Astrocyte (in vitro differentiated cells and primary cell): ENCODE measurements at regions not wholly inside any gene's neighbourhood (a gene's known extent, or its start where the extent isn't known, plus 50 kb on each side); places are given as distances from the start of the nearest gene placed in this dataset.

Experiments used
- DNase-seq: peaks from one replicate; pipeline ENCODE4 v3.0.0-alpha.2; 2010; ENCODE audit warnings: low read depth
- FAIRE-seq: peaks from 2 replicates; lab custom pipeline; 2011; peaks lifted over from hg19 to GRCh38; lab: Jason Lieb, UNC
- H2AFZ ChIP-seq: 2 replicates; pipeline ENCODE4 v1.6.0; 2012; ENCODE audit warnings: low read depth, low read length, inconsistent platforms
- H3K27ac ChIP-seq: 2 replicates; pipeline ENCODE4 v1.5.1; 2011; ENCODE audit warnings: low read depth, low read length, inconsistent platforms
- H3K27me3 ChIP-seq: 2 replicates; pipeline ENCODE4 v1.6.0; 2011; ENCODE audit warnings: low read length, inconsistent platforms; ENCODE audit not compliant: insufficient read depth
- H3K36me3 ChIP-seq: 2 replicates; pipeline ENCODE4 v1.5.1; 2011; ENCODE audit warnings: low read length, inconsistent platforms; ENCODE audit not compliant: insufficient read depth
- H3K4me1 ChIP-seq: 2 replicates; pipeline ENCODE4 v1.5.1; 2011; ENCODE audit warnings: low read length, inconsistent platforms; ENCODE audit not compliant: insufficient read depth
- H3K4me2 ChIP-seq: 2 replicates; pipeline ENCODE4 v1.6.0; 2012; ENCODE audit warnings: low read length, inconsistent platforms
- H3K4me3 ChIP-seq: 2 replicates; pipeline ENCODE4 v1.5.1; 2011; ENCODE audit warnings: low read depth, mild to moderate bottlenecking, low read length, inconsistent platforms; ENCODE audit not compliant: insufficient read depth
- H3K79me2 ChIP-seq: 2 replicates; pipeline ENCODE4 v1.6.0; 2012; ENCODE audit warnings: mild to moderate bottlenecking, low read length, inconsistent platforms; ENCODE audit not compliant: insufficient read depth
- H3K9ac ChIP-seq: 2 replicates; pipeline ENCODE4 v1.6.0; 2012; ENCODE audit warnings: mild to moderate bottlenecking, low read length, inconsistent platforms
- H3K9me3 ChIP-seq: 2 replicates; pipeline ENCODE4 v1.5.1; 2012; ENCODE audit warnings: low read depth, mild to moderate bottlenecking, low read length, inconsistent platforms; ENCODE audit not compliant: insufficient read depth
- H4K20me1 ChIP-seq: 2 replicates; pipeline ENCODE4 v1.6.0; 2012; ENCODE audit warnings: low read length, inconsistent platforms; ENCODE audit not compliant: insufficient read depth
- H3K27ac Mint-ChIP-seq: one replicate; pipeline ENCODE4 v1.8.0; 2021; ENCODE audit warnings: mild to moderate bottlenecking, mixed read lengths; ENCODE audit not compliant: unreplicated experiment
- H3K27me3 Mint-ChIP-seq: one replicate; pipeline ENCODE4 v1.8.0; 2021; ENCODE audit warnings: low read depth, mixed read lengths; ENCODE audit not compliant: unreplicated experiment
- H3K36me3 Mint-ChIP-seq: one replicate; pipeline ENCODE4 v1.8.0; 2021; ENCODE audit warnings: low read depth, mixed read lengths; ENCODE audit not compliant: unreplicated experiment
- H3K4me1 Mint-ChIP-seq: one replicate; pipeline ENCODE4 v1.8.0; 2021; ENCODE audit warnings: low read depth, mixed read lengths; ENCODE audit not compliant: unreplicated experiment
- H3K4me3 Mint-ChIP-seq: one replicate; pipeline ENCODE4 v1.8.0; 2021; ENCODE audit warnings: mild to moderate bottlenecking, moderate library complexity, mixed read lengths; ENCODE audit not compliant: unreplicated experiment
- H3K9me3 Mint-ChIP-seq: one replicate; pipeline ENCODE4 v1.8.0; 2021; ENCODE audit warnings: mild to moderate bottlenecking, mixed read lengths; ENCODE audit not compliant: unreplicated experiment
- EZH2 ChIP-seq: IDR thresholded peaks from 2 replicates; pipeline ENCODE4 v1.6.1; 2012; ENCODE audit warnings: mild to moderate bottlenecking, low read length, inconsistent platforms; ENCODE audit not compliant: insufficient read depth
- TF ChIP-seq, protein P1 (sequence below): IDR thresholded peaks from 2 replicates; pipeline ENCODE4 v1.5.1; 2011; ENCODE audit warnings: low read depth, mild to moderate bottlenecking, inconsistent platforms, low read length, moderate library complexity; ENCODE audit not compliant: insufficient read depth

DNA sequence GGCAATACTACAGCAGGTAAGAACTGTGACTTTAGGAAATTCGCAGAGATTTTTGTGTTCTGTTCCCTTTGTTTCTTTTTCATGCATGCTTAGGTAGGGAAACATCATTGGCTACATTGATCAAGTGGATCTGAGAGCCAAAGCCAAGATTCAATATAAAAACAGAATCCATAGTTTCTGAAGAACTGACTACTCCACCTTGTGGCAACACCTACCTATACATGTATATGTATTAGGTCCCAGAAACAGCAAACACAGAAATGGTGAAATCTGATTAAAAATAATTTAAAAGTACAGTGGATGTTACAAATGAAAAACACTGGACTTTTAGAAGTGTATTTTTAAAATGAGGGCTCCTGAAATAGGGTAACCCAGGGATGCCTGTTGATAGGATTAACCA, 322.6 kb upstream of the MAOA start:
- Histone ChIP-seq H3K9ac (no peak overlapping the region), H3K27me3 (no peaks in the 10 kb centered on the region), H3K36me3 (no peaks in the 10 kb centered on the region), H3K9me3 (no peaks in the 10 kb centered on the region), H3K79me2 (no peaks in the 10 kb centered on the region), H4K20me1 (no peaks in the 10 kb centered on the region), H3K4me3 (no peak overlapping the region), H3K4me1 (no peaks in the 10 kb centered on the region), H3K4me2 (no peak overlapping the region), H2AFZ (no peak overlapping the region), H3K27ac (no peak overlapping the region)
- Mint-ChIP-seq H3K9me3 (peaks cover 5% of the 10 kb centered on the region), H3K36me3 (no peaks in the 10 kb centered on the region), H3K4me3 (no peak overlapping the region), H3K27me3 (no peaks in the 10 kb centered on the region), H3K4me1 (no peaks in the 10 kb centered on the region), H3K27ac (no peak overlapping the region)
- FAIRE-seq (no peak), DNase-seq (no peak)
- TF ChIP-seq, protein P1, sequence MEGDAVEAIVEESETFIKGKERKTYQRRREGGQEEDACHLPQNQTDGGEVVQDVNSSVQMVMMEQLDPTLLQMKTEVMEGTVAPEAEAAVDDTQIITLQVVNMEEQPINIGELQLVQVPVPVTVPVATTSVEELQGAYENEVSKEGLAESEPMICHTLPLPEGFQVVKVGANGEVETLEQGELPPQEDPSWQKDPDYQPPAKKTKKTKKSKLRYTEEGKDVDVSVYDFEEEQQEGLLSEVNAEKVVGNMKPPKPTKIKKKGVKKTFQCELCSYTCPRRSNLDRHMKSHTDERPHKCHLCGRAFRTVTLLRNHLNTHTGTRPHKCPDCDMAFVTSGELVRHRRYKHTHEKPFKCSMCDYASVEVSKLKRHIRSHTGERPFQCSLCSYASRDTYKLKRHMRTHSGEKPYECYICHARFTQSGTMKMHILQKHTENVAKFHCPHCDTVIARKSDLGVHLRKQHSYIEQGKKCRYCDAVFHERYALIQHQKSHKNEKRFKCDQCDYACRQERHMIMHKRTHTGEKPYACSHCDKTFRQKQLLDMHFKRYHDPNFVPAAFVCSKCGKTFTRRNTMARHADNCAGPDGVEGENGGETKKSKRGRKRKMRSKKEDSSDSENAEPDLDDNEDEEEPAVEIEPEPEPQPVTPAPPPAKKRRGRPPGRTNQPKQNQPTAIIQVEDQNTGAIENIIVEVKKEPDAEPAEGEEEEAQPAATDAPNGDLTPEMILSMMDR: no peak
- TF ChIP-seq EZH2: no peak

DNA sequence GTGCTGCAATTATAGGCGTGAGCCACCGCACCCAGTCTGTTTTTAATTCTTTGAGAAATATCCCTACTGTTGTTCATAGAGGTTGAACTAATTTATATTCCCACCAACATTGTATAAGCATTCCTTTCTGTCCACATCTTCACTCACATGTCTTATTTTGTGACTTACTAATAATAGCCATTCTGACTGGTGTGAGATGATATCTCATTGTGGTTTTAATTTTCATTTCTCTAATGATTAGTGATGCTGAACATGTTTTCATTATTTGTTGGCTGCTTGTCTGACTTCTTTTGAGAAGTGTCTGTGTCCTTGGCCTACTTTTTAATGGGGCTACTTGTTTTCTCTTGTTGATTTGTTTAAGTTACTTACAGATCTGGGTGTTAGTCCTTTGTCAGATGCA, 310.9 kb upstream of the MAOA start:
- H3K36me3 Mint-ChIP-seq: no peaks in the 10 kb centered on the region
- Histone ChIP-seq H2AFZ (no peak overlapping the region), H3K36me3 (no peaks in the 10 kb centered on the region), H3K4me1 (no peaks in the 10 kb centered on the region), H3K79me2 (no peaks in the 10 kb centered on the region), H3K4me2 (no peak overlapping the region), H3K9ac (no peak overlapping the region), H3K4me3 (no peak overlapping the region), H3K27ac (no peak overlapping the region), H4K20me1 (no peaks in the 10 kb centered on the region), H3K9me3 (no peaks in the 10 kb centered on the region), H3K27me3 (no peaks in the 10 kb centered on the region)
- peak; percentile 73 for FAIRE-seq
- H3K27ac Mint-ChIP-seq: no peak overlapping the region
- TF ChIP-seq EZH2: no peak
- TF ChIP-seq, protein P1: no peak
- no peak for DNase-seq
- no peak overlapping the region for H3K4me3 Mint-ChIP-seq
- H3K27me3 Mint-ChIP-seq: no peaks in the 10 kb centered on the region
- H3K9me3 Mint-ChIP-seq: no peaks in the 10 kb centered on the region
- H3K4me1 Mint-ChIP-seq: no peaks in the 10 kb centered on the region

- H2AFZ ChIP-seq: no peak overlapping the region
- H3K27me3 ChIP-seq: no peaks in the 10 kb centered on the region
- Mint-ChIP-seq H3K4me1 (no peaks in the 10 kb centered on the region), H3K27me3 (no peaks in the 10 kb centered on the region), H3K9me3 (no peaks in the 10 kb centered on the region), H3K36me3 (no peaks in the 10 kb centered on the region), H3K4me3 (no peak overlapping the region), H3K27ac (peak overlapping the region; percentile 26)
- FAIRE-seq: peak; percentile 98
- no peak overlapping the region for H3K9ac ChIP-seq
- H3K27ac ChIP-seq: no peak overlapping the region
- H3K4me1 ChIP-seq: no peaks in the 10 kb centered on the region
- no peaks in the 10 kb centered on the region for H3K9me3 ChIP-seq
- no peak overlapping the region for H3K4me2 ChIP-seq
- H3K4me3 ChIP-seq: no peak overlapping the region
- H4K20me1 ChIP-seq: no peaks in the 10 kb centered on the region
- H3K36me3 ChIP-seq: no peaks in the 10 kb centered on the region
- DNase-seq: no peak
- no peak for TF ChIP-seq EZH2
- TF ChIP-seq, protein P1: peak; percentile 33
- H3K79me2 ChIP-seq: no peaks in the 10 kb centered on the region
Measured at GRCh38 chrX:43349363-43349762, 306.7 kb upstream of the MAOA start.
